GM23338 (cell line): ENCODE measurements at regions not wholly inside any gene's neighbourhood (a gene's known extent, or its start where the extent isn't known, plus 50 kb on each side); places are given as distances from the start of the nearest gene placed in this dataset.

ENCODE experiments used
- ATAC-seq: fragments of 200-7000 bp; cut with Tn5 transposase; 3 replicates; pipeline ENCODE4 v1.9.1; 2020
- DNase-seq: peaks from one replicate; pipeline ENCODE4 v3.0.0-alpha.2; 2015; ENCODE audit warnings: low spot score
- H2AFZ ChIP-seq: fragments of 200-600 bp; sonication (generic); 2 replicates; pipeline ENCODE4 v1.8.0; 2016; ENCODE audit warnings: antibody characterized with exemption, mild to moderate bottlenecking, moderate library complexity
- H3F3A ChIP-seq: fragments of 200-600 bp; sonication (generic); replicated peaks from 2 replicates; pipeline ENCODE4 v1.8.0; 2017; ENCODE audit warnings: antibody characterized with exemption, mixed run types, low read depth
- H3K27ac ChIP-seq: fragments of 200-600 bp; sonication (generic); 2 replicates; pipeline ENCODE4 v1.6.1; 2016; ENCODE audit warnings: low read depth
- H3K27me3 ChIP-seq: fragments of 200-600 bp; sonication (generic); 2 replicates; pipeline ENCODE4 v1.8.0; 2016; ENCODE audit warnings: mild to moderate bottlenecking, mixed run types, moderate library complexity; ENCODE audit not compliant: insufficient read depth
- H3K36me3 ChIP-seq: fragments of 200-600 bp; sonication (generic); 2 replicates; pipeline ENCODE4 v1.8.0; 2016; ENCODE audit warnings: mild to moderate bottlenecking; ENCODE audit not compliant: insufficient read depth
- H3K4me1 ChIP-seq: fragments of 200-600 bp; sonication (generic); 2 replicates; pipeline ENCODE4 v1.8.0; 2016; ENCODE audit warnings: mild to moderate bottlenecking, moderate library complexity; ENCODE audit not compliant: insufficient read depth
- H3K4me2 ChIP-seq: fragments of 200-600 bp; sonication (generic); 2 replicates; pipeline ENCODE4 v1.7.1; 2017; ENCODE audit warnings: mixed run types
- H3K4me3 ChIP-seq: fragments of 200-600 bp; sonication (generic); 2 replicates; pipeline ENCODE4 v1.6.1; 2016; ENCODE audit warnings: mixed run types
- H3K79me2 ChIP-seq: fragments of 200-600 bp; sonication (generic); replicated peaks from 2 replicates; pipeline ENCODE4 v1.8.0; 2017; ENCODE audit warnings: mild to moderate bottlenecking; ENCODE audit not compliant: insufficient read depth
- H3K9me2 ChIP-seq: fragments of 200-600 bp; sonication (generic); 2 replicates; pipeline ENCODE4 v1.8.0; 2017; ENCODE audit not compliant: insufficient read depth
- H4K20me1 ChIP-seq: fragments of 200-600 bp; sonication (generic); replicated peaks from 2 replicates; pipeline ENCODE4 v1.8.0; 2017; ENCODE audit warnings: mild to moderate bottlenecking; ENCODE audit not compliant: insufficient read depth
- H3K27ac Mint-ChIP-seq: 2 replicates; pipeline ENCODE4 v1.8.0; 2020; ENCODE audit warnings: inconsistent platforms, mild to moderate bottlenecking, moderate library complexity, mixed read lengths
- H3K27me3 Mint-ChIP-seq: 3 replicates; pipeline ENCODE4 v1.8.0; 2022; ENCODE audit warnings: low read depth, mild to moderate bottlenecking, moderate library complexity, mixed read lengths, inconsistent platforms; ENCODE audit not compliant: insufficient read depth, poor library complexity
- H3K36me3 Mint-ChIP-seq: 3 replicates; pipeline ENCODE4 v1.8.0; 2021; ENCODE audit warnings: low read depth, mild to moderate bottlenecking, inconsistent platforms, moderate library complexity, mixed read lengths
- H3K4me1 Mint-ChIP-seq: 3 replicates; pipeline ENCODE4 v1.8.0; 2020; ENCODE audit warnings: mild to moderate bottlenecking, inconsistent platforms, mixed read lengths
- H3K4me3 Mint-ChIP-seq: 3 replicates; pipeline ENCODE4 v1.8.0; 2021; ENCODE audit warnings: moderate library complexity, mild to moderate bottlenecking, inconsistent platforms, mixed read lengths
- H3K9me3 Mint-ChIP-seq: 3 replicates; pipeline ENCODE4 v1.8.0; 2020; ENCODE audit warnings: moderate library complexity, mild to moderate bottlenecking, inconsistent platforms, mixed read lengths
- CREB1 ChIP-seq: fragments of 250-450 bp; sonication (Bioruptor Pico); IDR thresholded peaks from 2 replicates; pipeline ENCODE4 v1.5.0; 2020; ENCODE audit warnings: low read depth, mild to moderate bottlenecking, moderate library complexity
- CTCF ChIP-seq, 2 experiments: fragments of 200-600 bp in 1 of 2; sonication (generic) in 1 of 2; conservative IDR thresholded peaks; 2 replicates each; pipeline versions ENCODE4 v1.5.1 to v1.6.1; 2016 to 2017; ENCODE audit warnings: antibody characterized with exemption in 2 of 2, low read depth in 2 of 2, mild to moderate bottlenecking in 2 of 2, moderate library complexity in 1 of 2
- ETS1 ChIP-seq: IDR thresholded peaks from 2 replicates; pipeline ENCODE4 v1.6.1; 2016; ENCODE audit warnings: antibody characterized with exemption
- EZH2 ChIP-seq: fragments of 200-600 bp; sonication (generic); IDR thresholded peaks from one replicate; pipeline ENCODE4 v1.8.0; 2017; ENCODE audit warnings: antibody characterized with exemption, mild to moderate bottlenecking, low read depth; ENCODE audit not compliant: unreplicated experiment
- EZH2phosphoT487 ChIP-seq: fragments of 200-600 bp; sonication (generic); IDR thresholded peaks from one replicate; pipeline ENCODE4 v1.8.1; 2018; ENCODE audit warnings: antibody characterized with exemption; ENCODE audit not compliant: unreplicated experiment
- JUNB ChIP-seq: IDR thresholded peaks from one replicate; pipeline ENCODE4 v1.6.1; 2016; ENCODE audit warnings: antibody characterized with exemption; ENCODE audit not compliant: unreplicated experiment
- STAT1 ChIP-seq: IDR thresholded peaks from one replicate; pipeline ENCODE4 v1.6.1; 2016; ENCODE audit warnings: antibody characterized with exemption; ENCODE audit not compliant: unreplicated experiment
- ZNF331 ChIP-seq: fragments of 250-450 bp; sonication (Bioruptor Pico); IDR thresholded peaks from 2 replicates; pipeline ENCODE4 v1.5.0; 2020; ENCODE audit warnings: low read depth, mild to moderate bottlenecking, moderate library complexity

DNA sequence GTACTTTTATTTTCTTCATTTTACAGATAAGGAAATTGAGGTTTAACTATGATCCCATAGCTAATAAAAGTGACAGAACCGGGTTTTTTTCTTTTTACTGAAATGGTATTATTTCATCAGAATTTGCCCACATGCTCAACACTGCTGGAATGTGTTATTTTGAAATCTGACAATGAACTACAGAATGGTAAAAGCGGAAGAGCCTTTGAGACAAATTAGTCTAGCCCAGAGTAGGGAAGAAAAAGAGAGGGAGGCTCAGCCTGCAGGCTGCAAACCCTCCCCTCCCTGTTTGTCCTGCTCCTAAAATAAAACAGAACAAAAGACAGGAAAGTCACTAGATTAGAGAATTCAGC lies 100.3 kb upstream of the LIPC start (continued):
- TF ChIP-seq ETS1 (no peak), CTCF (conservative IDR thresholded peaks at IDR 0.05; ENCODE audit: low read depth in 2 of 2) (no peak), JUNB (no peak), ZNF331 (no peak)

GRCh38 chr15:58331913-58332675 lies 99.7 kb upstream of the LIPC start:
- Histone ChIP-seq H2AFZ (peak overlapping the region; percentile 38), H3K4me1 (peaks cover 33% of the 10 kb centered on the region), H3K36me3 (no peaks in the 10 kb centered on the region), H3K27me3 (no peaks in the 10 kb centered on the region), H4K20me1 (no peaks in the 10 kb centered on the region), H3K79me2 (no peaks in the 10 kb centered on the region), H3F3A (no peaks in the 10 kb centered on the region), H3K9me2 (0 out of 2 replicates have a peak, but pooled peaks cover 2% of the 10 kb centered on the region), H3K27ac (no peak overlapping the region; the same call in 1 of the 2 replicates), H3K4me3 (no peak overlapping the region), H3K4me2 (peak overlapping the region; percentile 54; the same call in 1 of the 2 replicates)
- peaks cover 36% of the 10 kb centered on the region for H3K4me1 Mint-ChIP-seq
- H3K27me3 Mint-ChIP-seq = peaks cover 9% of the 10 kb centered on the region
- H3K4me3 Mint-ChIP-seq = no peak overlapping the region
- H3K36me3 Mint-ChIP-seq = no peaks in the 10 kb centered on the region; the same call in 2 of the 3 replicates
- H3K9me3 Mint-ChIP-seq = peaks cover 6% of the 10 kb centered on the region; the same call in 2 of the 3 replicates
- 0 out of 2 replicates have a peak, but pooled peaks have one; percentile 10 for TF ChIP-seq CREB1
- no peak for TF ChIP-seq JUNB
- no peak for TF ChIP-seq EZH2phosphoT487
- peak; percentile 54 for DNase-seq
- ATAC-seq = peak; percentile 73
- H3K27ac Mint-ChIP-seq = peak overlapping the region; percentile 83

DNA sequence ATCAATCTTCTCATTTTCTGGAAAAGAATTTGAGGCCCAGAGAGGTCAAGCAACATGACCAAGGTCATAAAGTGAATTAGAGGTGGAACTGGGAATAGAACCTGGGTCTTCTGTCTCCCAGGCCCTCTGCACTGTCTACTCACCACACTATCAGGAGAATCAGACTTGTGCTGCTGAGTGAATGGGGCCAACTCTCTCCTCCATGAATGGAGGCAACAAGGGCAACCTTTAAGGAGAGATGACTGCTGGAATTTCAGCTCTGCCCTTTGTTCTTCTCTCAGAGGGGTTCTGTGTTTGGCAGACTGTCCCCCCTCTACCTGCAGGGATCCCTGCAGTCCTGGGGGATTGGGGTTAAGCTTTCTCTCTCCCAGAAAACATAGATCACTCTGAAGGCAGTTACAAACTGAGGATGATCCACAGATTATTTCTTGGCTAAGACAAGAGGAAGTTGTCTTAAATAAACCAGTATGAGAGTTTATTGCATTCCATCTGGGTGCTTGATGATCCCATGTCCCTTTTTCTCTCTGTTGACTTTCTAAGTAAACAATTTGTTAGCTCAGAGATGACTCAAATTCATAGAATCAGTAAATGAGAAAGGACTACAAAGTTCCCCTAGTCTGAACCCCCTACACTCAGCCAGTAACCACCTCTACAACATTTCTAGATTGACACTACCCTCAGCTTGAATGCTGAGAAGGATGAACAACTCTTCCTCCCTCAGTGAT lies 99.0 kb upstream of the LIPC start:
- Histone ChIP-seq H3K4me1 (peaks cover 33% of the 10 kb centered on the region), H3K79me2 (no peaks in the 10 kb centered on the region), H2AFZ (peak overlapping the region; percentile 38), H3F3A (no peaks in the 10 kb centered on the region), H3K9me2 (0 out of 2 replicates have a peak, but pooled peaks cover 2% of the 10 kb centered on the region), H3K36me3 (no peaks in the 10 kb centered on the region), H4K20me1 (no peaks in the 10 kb centered on the region), H3K27ac (no peak overlapping the region), H3K27me3 (no peaks in the 10 kb centered on the region), H3K4me3 (no peak overlapping the region), H3K4me2 (peak overlapping the region; percentile 54; the same call in 1 of the 2 replicates)
- no peak for ATAC-seq
- Mint-ChIP-seq H3K27me3 (peaks cover 9% of the 10 kb centered on the region), H3K9me3 (peaks cover 3% of the 10 kb centered on the region; the same call in 2 of the 3 replicates), H3K27ac (peak overlapping the region; percentile 83), H3K4me1 (peaks cover 36% of the 10 kb centered on the region), H3K4me3 (no peak overlapping the region), H3K36me3 (no peaks in the 10 kb centered on the region; the same call in 2 of the 3 replicates)
- DNase-seq = no peak
- TF ChIP-seq ZNF331 (no peak), EZH2 (no peak), JUNB (no peak), CREB1 (no peak), ETS1 (no peak), STAT1 (no peak)
